NCI-H748 treated with DMSO at 0.1 percent for 48 hours (cell line): ENCODE measurements at regions not wholly inside any gene's neighbourhood (a gene's known extent, or its start where the extent isn't known, plus 50 kb on each side); places are given as distances from the start of the nearest gene placed in this dataset.

Source experiments
- DNase-seq: peaks from one replicate; lab custom pipeline; 2025; lab: John Stamatoyannopoulos, UW

DNA sequence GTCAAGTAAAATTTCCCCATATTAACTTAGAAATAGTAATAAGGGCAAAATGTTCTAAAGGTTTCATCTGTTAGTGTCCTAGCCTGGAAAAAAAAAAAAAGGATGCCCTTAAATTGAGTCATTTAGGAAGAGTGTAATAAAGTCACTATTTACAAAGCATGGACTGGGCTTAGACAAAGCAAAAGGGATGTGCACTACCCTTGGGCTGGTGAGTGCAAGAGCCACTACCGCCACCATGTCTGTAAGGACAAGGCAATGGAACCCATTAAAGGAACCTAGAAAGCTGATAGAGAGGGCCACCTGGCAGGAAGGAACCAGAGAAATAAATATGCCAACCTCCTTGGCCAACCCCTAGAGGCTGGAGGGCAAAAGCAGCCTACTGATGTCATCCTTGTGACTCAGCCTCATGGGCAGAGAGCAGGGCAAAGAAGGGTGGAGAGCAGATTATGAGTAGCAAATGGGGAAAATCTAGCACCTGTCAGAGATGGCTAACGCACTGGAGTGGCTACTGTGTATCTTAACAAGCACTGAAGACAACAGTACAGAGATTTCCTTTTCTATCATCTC, 59.5 kb upstream of the FUT8 start:
- DNase-seq = no peak

- no peak for DNase-seq
Measured at GRCh38 chr14:65354131-65354530, 58.4 kb upstream of the FUT8 start.

- no peak for DNase-seq
Measured at GRCh38 chr14:65354715-65355114, 57.8 kb upstream of the FUT8 start.

- DNase-seq = no peak
Measured at GRCh38 chr14:65356327-65356836, 56.1 kb upstream of the FUT8 start.

DNA sequence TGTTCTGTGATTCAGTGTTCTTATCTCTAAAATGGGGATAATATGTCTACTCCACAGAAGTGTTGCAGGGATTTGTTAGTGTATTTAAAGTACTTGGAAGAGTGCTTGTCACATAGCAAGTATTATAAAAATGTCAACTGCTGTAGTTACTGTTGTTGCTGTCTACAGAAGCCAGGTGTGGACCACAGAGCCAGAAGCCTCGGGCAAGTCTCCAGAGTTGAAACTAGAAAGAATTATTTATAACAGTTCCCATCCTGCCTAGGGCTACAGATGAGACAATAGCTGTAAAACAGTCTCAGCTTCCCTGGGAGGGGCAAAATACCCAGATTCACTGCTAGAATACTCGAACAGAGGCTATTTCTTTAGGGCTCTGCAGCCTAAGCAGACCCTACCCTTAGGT, 55.4 kb upstream of the FUT8 start:
- no peak for DNase-seq

DNA sequence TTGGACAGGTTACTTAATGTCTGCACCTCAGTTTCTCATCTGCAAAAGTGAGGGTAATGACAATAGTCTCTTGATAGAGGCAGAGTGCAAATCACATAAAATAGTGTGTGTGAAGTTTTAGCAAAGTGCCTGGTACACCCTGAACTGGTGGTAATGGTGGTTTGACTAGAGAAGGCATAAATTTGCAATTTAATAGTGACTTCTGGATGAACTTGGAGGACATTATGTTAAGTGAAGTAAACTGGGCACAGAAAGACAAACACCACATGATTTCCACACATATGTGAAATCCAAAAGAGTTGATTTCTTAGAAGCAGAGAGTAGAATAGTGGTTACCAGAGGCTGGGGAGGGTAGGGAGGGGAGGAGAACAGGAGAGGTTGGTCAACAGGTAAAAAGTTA, 54.8 kb upstream of the FUT8 start:
- DNase-seq = no peak

GRCh38 chr14:65359503-65359902, 53.0 kb upstream of the FUT8 start:
- DNase-seq = no peak

GRCh38 chr14:65360144-65360784, 52.3 kb upstream of the FUT8 start:
- DNase-seq = no peak

DNA sequence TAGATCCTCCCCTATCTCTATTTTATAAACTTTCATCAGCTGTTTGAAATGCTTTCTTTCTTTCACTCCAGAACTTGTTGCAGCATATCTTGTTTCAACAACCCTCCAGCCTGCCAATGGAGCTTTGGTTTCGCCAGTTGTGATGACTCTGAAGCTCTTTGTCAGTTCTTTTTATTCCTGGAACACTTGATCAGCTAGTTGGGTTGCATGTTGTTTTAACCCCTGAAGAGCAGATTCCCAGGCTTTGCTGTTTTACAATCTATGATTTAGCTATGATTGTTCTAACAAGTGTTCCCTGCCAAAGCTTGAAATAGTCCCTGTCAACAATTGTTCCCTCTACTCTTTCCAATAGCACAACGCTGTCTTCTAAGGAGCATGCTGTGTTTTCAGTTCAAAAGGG, 50.6 kb upstream of the FUT8 start:
- DNase-seq = no peak
